ENCODE measurements at regions not wholly inside any gene's neighbourhood (a gene's known extent, or its start where the extent isn't known, plus 50 kb on each side); places are given as distances from the start of the nearest gene placed in this dataset.

DNA sequence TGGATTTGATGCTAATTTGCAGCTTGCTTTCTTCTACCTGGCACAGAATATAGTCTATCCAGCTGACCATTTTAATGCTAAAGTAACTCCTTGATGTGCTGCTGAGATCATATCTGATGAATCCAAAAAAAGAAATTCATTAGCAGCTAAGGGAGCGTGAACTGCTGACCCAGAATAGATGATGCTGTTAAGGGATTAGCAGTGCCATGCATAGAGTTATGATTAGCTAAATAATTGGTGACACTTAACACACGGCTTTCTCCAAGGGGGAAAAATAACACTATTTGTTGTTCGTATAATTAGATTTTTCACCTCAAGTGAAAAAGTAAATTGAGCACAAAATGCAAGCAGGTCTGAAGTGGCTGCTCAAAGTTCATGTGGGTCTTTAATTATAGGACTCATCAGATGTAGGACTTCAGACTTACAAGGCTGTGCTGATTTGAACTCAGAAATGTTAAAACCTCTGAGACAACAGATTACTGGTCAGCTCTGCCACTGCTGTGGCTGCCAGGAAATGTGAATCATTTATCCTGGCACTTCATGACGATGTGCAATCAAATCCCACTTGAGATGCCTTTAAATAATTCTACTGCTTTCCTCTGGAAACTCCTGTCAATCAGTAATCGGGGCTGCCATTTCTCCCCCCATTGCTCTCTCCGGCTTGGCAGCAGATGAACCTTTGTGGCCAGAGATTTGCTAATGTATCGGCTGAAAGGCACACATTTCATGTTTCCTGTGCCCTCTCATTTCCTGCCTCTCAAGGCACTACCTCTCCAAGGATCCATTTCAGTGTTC lies 291.6 kb upstream of the C9orf72 start:
- Histone ChIP-seq H2AFZ (ENCODE audit: low read depth, low read length) (0 out of 2 replicates have a peak overlapping the region, but pooled peaks have one; percentile 15), H3K4me2 (ENCODE audit: low read length) (no peak overlapping the region), H3K4me3 (ENCODE audit: low read length) (no peak overlapping the region), H3K79me2 (ENCODE audit: low read length) (no peaks in the 10 kb centered on the region), H4K20me1 (ENCODE audit: insufficient read depth, low read length) (no peaks in the 10 kb centered on the region), H3K9me3 (ENCODE audit: insufficient read depth, low read length) (no peaks in the 10 kb centered on the region), H3K4me1 (ENCODE audit: low read length) (no peaks in the 10 kb centered on the region), H3K27me3 (ENCODE audit: low read depth, low read length) (no peaks in the 10 kb centered on the region), H3K27ac (ENCODE audit: low read length) (no peak overlapping the region), H3K36me3 (replicated peaks; ENCODE audit: low read depth, low read length) (no peaks in the 10 kb centered on the region), H3K9ac (ENCODE audit: low read length) (no peak overlapping the region)
- TF ChIP-seq, protein P1, sequence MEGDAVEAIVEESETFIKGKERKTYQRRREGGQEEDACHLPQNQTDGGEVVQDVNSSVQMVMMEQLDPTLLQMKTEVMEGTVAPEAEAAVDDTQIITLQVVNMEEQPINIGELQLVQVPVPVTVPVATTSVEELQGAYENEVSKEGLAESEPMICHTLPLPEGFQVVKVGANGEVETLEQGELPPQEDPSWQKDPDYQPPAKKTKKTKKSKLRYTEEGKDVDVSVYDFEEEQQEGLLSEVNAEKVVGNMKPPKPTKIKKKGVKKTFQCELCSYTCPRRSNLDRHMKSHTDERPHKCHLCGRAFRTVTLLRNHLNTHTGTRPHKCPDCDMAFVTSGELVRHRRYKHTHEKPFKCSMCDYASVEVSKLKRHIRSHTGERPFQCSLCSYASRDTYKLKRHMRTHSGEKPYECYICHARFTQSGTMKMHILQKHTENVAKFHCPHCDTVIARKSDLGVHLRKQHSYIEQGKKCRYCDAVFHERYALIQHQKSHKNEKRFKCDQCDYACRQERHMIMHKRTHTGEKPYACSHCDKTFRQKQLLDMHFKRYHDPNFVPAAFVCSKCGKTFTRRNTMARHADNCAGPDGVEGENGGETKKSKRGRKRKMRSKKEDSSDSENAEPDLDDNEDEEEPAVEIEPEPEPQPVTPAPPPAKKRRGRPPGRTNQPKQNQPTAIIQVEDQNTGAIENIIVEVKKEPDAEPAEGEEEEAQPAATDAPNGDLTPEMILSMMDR (IDR thresholded peaks at IDR 0.05; ENCODE audit: low read depth, low read length), result no peak
- no peak for TF ChIP-seq EZH2phosphoT487 (IDR thresholded peaks at IDR 0.05; ENCODE audit: low read depth)

DNA sequence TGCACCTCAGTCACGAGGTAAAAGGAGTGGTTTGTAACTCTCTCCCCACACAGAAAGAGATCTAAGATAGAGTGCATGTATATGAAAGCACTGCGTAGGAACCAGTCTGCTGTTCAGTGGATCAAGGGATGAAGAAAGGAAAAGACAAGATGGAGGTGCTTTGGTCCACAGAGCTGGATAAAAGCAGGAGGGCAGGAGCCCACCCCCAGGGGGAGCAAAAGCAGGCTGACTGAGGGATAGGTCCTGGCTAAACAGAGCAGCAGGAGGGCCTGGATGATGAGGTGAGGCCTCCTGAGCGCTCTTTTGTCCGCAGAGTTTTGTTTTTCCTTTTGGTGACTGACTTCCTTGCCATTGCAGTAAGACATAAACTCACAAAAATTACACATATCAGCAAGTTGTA lies 293.5 kb upstream of the C9orf72 start:
- no peak overlapping the region for H3K27ac ChIP-seq (ENCODE audit: low read length)

DNA sequence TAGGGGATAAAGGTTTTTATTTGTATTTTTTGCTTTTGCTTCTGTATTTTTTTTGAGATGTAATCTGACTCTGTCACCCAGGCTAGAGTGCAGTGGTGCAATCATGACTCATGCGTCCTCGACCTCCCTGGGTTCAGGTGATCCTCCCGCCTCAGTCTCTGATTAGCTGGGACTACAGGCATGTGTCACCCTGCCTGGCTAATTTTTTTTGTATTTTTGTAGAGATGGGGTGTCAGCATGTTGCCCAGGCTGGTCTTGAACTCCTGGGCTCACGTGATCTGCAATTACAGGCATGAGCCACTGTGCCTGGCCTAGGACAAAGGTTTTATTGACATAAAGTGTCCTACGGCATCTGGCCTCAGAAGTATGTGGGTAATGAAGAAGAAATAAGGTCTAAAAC lies 297.1 kb upstream of the C9orf72 start:
- no peak overlapping the region for H3K4me3 ChIP-seq (ENCODE audit: low read length)
- H3K9me3 ChIP-seq (ENCODE audit: insufficient read depth, low read length), result no peaks in the 10 kb centered on the region
- no peak overlapping the region for H3K9ac ChIP-seq (ENCODE audit: low read length)
- no peaks in the 10 kb centered on the region for H3K79me2 ChIP-seq (ENCODE audit: low read length)
- no peak overlapping the region for H2AFZ ChIP-seq (ENCODE audit: low read depth, low read length)
- no peaks in the 10 kb centered on the region for H3K4me1 ChIP-seq (ENCODE audit: low read length)
- no peak overlapping the region for H3K27ac ChIP-seq (ENCODE audit: low read length)
- no peak overlapping the region for H3K4me2 ChIP-seq (ENCODE audit: low read length)
- TF ChIP-seq, protein P1 (IDR thresholded peaks at IDR 0.05; ENCODE audit: low read depth, low read length), result no peak
- TF ChIP-seq EZH2phosphoT487 (IDR thresholded peaks at IDR 0.05; ENCODE audit: low read depth), result no peak
- H3K36me3 ChIP-seq (replicated peaks; ENCODE audit: low read depth, low read length), result no peaks in the 10 kb centered on the region
- no peaks in the 10 kb centered on the region for H3K27me3 ChIP-seq (ENCODE audit: low read depth, low read length)
- H4K20me1 ChIP-seq (ENCODE audit: insufficient read depth, low read length), result no peaks in the 10 kb centered on the region

More for the DNA sequence above, 293.5 kb upstream of the C9orf72 start:
- H3K36me3 ChIP-seq (replicated peaks; ENCODE audit: low read depth, low read length), result no peaks in the 10 kb centered on the region
- H3K4me1 ChIP-seq (ENCODE audit: low read length), result no peaks in the 10 kb centered on the region
- no peaks in the 10 kb centered on the region for H3K9me3 ChIP-seq (ENCODE audit: insufficient read depth, low read length)
- H2AFZ ChIP-seq (ENCODE audit: low read depth, low read length), result no peak overlapping the region
- H3K9ac ChIP-seq (ENCODE audit: low read length), result no peak overlapping the region
- no peaks in the 10 kb centered on the region for H3K79me2 ChIP-seq (ENCODE audit: low read length)
- no peaks in the 10 kb centered on the region for H4K20me1 ChIP-seq (ENCODE audit: insufficient read depth, low read length)
- H3K4me2 ChIP-seq (ENCODE audit: low read length), result no peak overlapping the region
- no peak for TF ChIP-seq EZH2phosphoT487 (IDR thresholded peaks at IDR 0.05; ENCODE audit: low read depth)
- TF ChIP-seq, protein P1 (IDR thresholded peaks at IDR 0.05; ENCODE audit: low read depth, low read length), result no peak
- no peaks in the 10 kb centered on the region for H3K27me3 ChIP-seq (ENCODE audit: low read depth, low read length)
- H3K4me3 ChIP-seq (ENCODE audit: low read length), result no peak overlapping the region

DNA sequence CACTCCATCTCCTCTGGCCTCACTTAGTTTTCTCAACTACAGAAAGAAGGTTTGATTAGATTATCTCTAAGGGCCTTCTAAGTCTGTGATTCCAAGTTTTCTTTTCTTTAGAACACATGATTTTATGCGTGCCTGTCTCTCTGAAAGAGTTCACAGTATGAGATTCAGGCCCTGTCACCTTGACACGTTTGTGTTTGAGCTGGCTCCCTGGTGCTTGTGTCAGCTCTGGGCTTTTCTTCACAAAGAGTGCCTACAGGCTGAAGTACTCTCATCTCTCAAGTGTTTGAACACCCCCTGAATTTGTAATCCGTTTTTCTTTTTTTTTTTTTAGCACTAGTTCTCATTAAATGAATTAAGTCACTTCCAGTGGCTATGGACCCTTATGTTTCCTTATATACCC lies 306.9 kb upstream of the C9orf72 start:
- no peaks in the 10 kb centered on the region for H3K4me1 ChIP-seq (ENCODE audit: low read length)
- no peaks in the 10 kb centered on the region for H3K27me3 ChIP-seq (ENCODE audit: low read depth, low read length)
- H3K4me2 ChIP-seq (ENCODE audit: low read length), result no peak overlapping the region
- no peaks in the 10 kb centered on the region for H3K79me2 ChIP-seq (ENCODE audit: low read length)
- no peak overlapping the region for H3K27ac ChIP-seq (ENCODE audit: low read length)
- no peaks in the 10 kb centered on the region for H3K9me3 ChIP-seq (ENCODE audit: insufficient read depth, low read length)
- TF ChIP-seq, protein P1 (IDR thresholded peaks at IDR 0.05; ENCODE audit: low read depth, low read length), result no peak
- no peak for TF ChIP-seq EZH2phosphoT487 (IDR thresholded peaks at IDR 0.05; ENCODE audit: low read depth)
- H3K4me3 ChIP-seq (ENCODE audit: low read length), result no peak overlapping the region
- no peaks in the 10 kb centered on the region for H3K36me3 ChIP-seq (replicated peaks; ENCODE audit: low read depth, low read length)
- H4K20me1 ChIP-seq (ENCODE audit: insufficient read depth, low read length), result no peaks in the 10 kb centered on the region
- H2AFZ ChIP-seq (ENCODE audit: low read depth, low read length), result peak overlapping the region; percentile 54; the same call in 1 of the 2 replicates
- no peak overlapping the region for H3K9ac ChIP-seq (ENCODE audit: low read length)
